ENCODE measurements at regions not wholly inside any gene's neighbourhood (a gene's known extent, or its start where the extent isn't known, plus 50 kb on each side); places are given as distances from the start of the nearest gene placed in this dataset.
"Not testable (repeated sequence)": the region's sequence is repeated elsewhere in the genome, so short reads cannot be mapped to it uniquely, and the experiment has no call there.

GRCh38 chr7:87288742-87289141 lies 56.7 kb upstream of the CROT start:
- TF ChIP-seq CTCF (IDR thresholded peaks at IDR 0.05; ENCODE audit: insufficient read depth, low read depth, low read length); EZH2 (IDR thresholded peaks at IDR 0.05; ENCODE audit: insufficient read depth, low read length): not testable (repeated sequence)
